HG02884 (cell line): ENCODE measurements at regions not wholly inside any gene's neighbourhood (a gene's known extent, or its start where the extent isn't known, plus 50 kb on each side); places are given as distances from the start of the nearest gene placed in this dataset.
"Not testable (repeated sequence)": the region's sequence is repeated elsewhere in the genome, so short reads cannot be mapped to it uniquely, and the experiment has no call there.

Experiments
- ATAC-seq: cut with Tn5 transposase; IDR thresholded peaks from one replicate; pipeline ENCODE4 v1.9.1; 2021; ENCODE audit warnings: mild to moderate bottlenecking, moderate library complexity; ENCODE audit not compliant: unreplicated experiment

DNA sequence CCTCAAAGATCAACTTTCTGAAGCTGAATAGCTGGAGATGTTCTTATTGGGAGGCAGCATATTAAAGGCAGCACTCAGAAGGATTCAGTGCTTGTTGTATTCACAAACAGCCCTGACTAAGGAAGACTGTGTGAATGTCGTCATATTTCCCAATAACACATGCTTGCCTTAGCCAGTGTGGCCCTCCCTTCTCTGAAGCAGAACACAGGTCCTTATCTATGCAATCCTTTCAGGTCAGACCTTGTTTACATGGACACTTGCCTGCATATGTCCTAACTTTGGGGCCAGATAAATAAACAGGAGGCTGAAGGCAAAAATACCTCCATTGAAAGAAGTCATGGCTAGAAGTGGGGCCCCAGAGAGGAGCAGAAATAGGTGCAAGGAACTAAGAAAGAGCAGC lies 97.2 kb downstream of the SLC4A3 start:
- ATAC-seq = no peak

DNA sequence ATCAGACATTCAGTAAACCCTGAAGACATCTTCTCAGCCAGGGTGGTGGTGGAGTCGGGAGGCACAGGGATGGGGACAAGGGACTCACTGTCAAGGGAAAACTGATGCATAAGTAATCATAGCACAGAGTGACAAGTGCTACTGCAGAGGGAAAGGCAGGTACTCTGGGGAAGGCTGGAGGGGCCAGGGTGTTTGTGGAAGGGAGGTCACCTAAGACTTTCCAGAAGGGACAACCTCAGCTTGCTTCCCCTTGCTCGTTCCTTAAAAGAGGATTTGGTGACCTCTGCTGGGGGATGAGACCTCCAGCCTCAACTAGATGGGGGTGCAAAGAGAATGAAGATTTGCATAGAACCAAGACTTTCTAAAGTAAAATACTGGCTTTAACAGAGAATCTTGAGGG lies 99.5 kb downstream of the SLC4A3 start:
- no peak for ATAC-seq

DNA sequence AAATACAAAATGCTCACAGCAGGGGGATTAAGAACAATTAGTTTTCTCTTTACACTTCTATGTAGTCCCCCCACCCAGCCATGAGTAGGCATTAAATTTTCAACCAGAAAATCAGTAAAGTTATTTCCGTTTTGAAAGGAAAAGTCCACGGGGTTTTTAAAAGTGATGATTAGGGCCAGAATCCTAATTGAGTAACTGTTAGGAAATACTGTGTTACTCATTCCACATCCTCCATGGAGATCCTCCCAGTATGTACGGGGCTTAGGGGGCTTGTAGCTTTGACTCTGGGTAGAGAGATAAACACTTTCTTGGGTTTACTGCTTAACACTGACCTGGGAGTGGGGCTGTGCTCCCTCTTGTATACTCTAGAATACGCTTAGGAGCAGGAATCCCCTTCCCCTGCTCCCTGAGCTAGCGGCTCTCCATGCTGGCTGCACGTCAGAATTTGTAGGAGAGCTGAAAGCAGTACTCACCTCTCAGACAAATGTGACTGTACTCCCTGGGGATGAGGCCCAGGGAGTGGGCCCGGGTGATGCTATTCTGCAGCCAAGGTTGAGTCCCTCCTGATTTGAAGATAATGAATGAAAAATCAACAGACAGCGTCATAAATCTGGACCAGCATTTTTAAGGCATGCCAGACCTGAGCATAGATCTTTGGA lies 100.5 kb downstream of the SLC4A3 start:
- no peak for ATAC-seq

GRCh38 chr2:219728991-219729487 lies 101.6 kb downstream of the SLC4A3 start:
- no peak for ATAC-seq

- ATAC-seq = no peak
These were observed 103.7 kb downstream of the SLC4A3 start for GRCh38 chr2:219731173-219731572.

GRCh38 chr2:219733106-219733505 lies 105.7 kb downstream of the SLC4A3 start:
- no peak for ATAC-seq

GRCh38 chr2:219733746-219734145 lies 106.3 kb downstream of the SLC4A3 start:
- no peak for ATAC-seq

DNA sequence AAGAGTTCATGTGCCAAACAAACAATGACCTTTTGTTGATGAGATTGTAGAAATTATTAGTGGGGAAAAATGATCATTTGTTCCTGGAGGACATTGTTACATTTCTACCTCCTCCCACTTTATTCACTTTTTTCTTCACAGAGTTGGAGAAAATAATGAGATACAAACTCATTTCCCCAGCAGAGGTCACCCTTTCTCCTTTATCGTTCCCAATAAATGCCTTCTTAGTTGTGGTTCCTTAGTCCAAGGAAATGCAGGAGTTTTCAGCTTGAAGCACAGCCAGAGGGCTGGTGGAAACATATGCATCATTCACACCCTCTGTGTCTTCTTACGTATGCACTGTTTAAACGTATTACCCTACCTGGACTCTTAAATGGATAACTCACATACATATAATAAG lies 108.8 kb downstream of the SLC4A3 start:
- ATAC-seq = no peak

DNA sequence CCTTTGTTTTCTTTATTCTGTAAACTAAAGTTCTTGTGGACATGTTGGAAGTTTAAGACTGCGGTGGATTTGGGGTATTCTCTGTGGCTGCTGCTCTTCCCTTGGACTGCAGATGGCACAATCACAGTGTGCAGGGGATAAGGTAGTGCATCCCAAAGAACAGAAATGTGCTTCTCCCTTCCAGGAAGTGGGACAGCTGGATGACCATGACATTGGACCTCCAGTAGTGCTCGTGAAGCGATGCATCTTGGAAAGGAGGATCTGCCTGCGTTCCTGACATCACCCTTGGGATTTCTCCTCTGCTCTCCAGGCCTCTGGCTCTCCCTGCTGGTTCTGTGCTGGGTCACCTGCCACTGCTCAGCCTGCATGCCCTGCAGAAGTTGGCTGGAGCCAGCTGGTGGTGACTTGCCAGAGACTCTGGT lies 109.9 kb downstream of the SLC4A3 start:
- ATAC-seq = no peak

- ATAC-seq = no peak
These were observed 111.6 kb downstream of the SLC4A3 start for GRCh38 chr2:219739066-219739465.

GRCh38 chr2:219739866-219740440 lies 112.5 kb downstream of the SLC4A3 start:
- no peak for ATAC-seq

- ATAC-seq = no peak
These were observed 116.1 kb downstream of the SLC4A3 start for GRCh38 chr2:219743548-219743947.

DNA sequence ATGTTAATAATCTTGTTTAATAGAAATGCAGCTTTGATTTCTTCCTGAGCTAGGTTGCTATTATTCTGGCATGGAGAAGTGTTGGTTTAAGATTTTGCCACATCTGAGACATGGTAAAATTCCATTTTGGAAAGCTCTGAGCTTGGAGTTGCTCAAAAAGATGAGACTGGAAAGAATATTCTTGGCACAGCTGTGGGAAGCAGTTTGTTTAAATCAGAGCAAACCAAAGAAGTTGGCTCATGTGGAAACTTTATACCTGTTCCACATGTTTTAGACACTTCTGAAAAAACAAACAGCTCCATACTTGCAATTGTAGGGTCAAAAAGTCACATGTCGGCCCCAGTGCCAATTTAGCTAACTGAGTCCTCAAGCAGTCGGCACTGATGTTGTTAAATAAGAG lies 116.6 kb downstream of the SLC4A3 start:
- ATAC-seq = no peak

- no peak for ATAC-seq
These were observed 117.2 kb downstream of the SLC4A3 start for GRCh38 chr2:219744600-219744999.

DNA sequence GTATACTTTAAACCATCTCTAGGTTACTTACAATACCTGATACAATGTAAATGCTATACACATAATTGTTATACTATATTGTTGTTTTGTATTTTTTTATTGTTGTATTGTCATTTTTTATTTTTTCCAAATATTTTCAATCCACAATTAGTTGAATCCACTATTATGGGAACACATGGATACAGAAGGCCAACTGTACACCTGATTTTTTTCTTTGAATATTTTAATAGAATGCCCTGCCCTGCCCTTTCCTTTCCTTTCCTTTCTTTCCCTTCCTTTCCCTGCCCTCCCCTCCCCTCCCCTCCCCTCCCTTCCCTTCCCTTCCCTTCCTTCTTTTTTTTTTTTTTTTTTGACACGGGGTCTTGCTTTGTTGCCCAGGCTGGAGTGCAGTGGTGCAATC lies 120.2 kb downstream of the SLC4A3 start:
- ATAC-seq = no peak

DNA sequence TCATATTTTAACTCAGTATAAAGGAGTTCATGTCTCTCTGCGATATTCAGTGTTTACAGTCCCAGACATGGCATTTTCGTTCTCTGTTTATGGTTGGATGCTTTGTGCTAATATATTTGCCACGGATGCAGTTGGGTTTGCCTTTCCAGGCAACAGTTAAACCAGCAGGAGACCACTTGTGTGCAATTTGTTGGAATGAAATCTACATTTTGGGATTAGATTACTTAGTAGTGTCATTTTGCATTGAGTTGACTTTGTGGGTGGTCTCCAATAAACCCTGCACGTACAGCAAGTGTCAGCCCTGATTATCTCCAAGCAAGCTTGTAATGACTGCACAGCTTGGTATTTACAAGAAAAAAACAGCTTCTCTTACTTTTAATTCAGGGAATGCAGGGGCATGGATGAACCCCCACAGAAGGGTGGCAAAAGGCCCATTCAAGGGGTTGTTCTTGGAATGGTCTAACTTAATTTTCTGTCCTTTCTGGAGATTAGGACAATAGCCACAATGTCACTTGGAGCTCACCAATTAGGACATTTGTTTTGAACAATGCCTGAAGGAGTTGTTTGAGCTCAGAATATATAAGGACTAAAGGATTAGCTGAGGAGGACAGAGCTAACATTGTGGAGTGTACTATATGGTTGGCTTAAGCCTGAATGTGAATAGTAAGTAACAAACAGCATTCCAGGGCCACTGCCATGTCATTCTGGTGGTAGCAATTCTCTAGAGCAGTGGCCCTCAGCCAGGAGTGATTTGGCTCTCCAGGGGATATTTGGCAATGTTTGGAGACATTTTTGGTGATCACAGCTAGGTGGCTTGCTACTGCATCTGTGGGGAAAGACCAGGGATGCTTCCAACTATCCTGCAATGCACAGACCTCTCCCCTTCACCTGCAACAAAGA lies 121.5 kb downstream of the SLC4A3 start:
- ATAC-seq = no peak

- ATAC-seq = not testable (repeated sequence)
These were observed 123.7 kb downstream of the SLC4A3 start for GRCh38 chr2:219751121-219751520.

- ATAC-seq = no peak
These were observed 125.3 kb downstream of the SLC4A3 start for GRCh38 chr2:219752726-219753125.

GRCh38 chr2:219758907-219759680 lies 131.7 kb downstream of the SLC4A3 start:
- no peak for ATAC-seq

- no peak for ATAC-seq
These were observed 132.4 kb downstream of the SLC4A3 start for GRCh38 chr2:219759801-219760200.
